ENCODE measurements at regions not wholly inside any gene's neighbourhood (a gene's known extent, or its start where the extent isn't known, plus 50 kb on each side); places are given as distances from the start of the nearest gene placed in this dataset.

DNA sequence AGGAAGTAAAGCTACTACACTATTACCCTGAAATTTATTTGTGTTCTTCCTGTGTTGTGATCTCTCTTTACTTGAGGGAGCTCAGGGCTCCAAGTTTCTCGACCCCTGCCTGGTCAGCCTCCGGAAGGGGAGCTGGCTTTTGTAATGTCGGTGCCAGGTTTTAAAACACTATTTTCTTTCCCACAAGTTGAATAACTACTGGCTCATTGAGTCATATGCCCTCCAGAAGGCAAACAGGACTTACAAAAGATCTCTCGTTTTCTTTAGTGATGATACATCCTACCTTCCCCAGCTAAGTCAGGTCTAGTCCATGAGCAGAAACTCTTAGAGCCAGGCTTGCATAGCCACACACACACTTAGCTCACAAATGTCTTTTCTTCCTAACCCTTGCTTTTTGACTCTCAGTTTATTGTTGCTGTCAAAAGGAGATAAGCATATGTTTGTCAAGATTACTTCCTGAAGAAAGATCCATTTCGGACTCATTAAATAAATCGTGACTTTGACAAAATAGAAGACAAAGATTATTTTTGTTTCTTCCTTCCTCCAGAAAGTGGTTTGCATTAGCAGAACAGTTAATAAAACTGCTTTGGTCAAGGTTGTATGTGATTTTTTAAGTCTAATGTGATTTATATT is 209.8 kb upstream of the FLRT2 start:
- no peaks in the 10 kb centered on the region for H4K20me1 ChIP-seq (ENCODE audit: insufficient read depth)
- no peak overlapping the region for H3K9ac ChIP-seq (ENCODE audit: low read length)
- TF ChIP-seq POLR2AphosphoS5 (IDR thresholded peaks at IDR 0.05), result no peak
- no peak for TF ChIP-seq EZH2 (IDR thresholded peaks at IDR 0.05; ENCODE audit: borderline replicate concordance, insufficient read depth, low read length, poor library complexity, severe bottlenecking)
- no peak for TF ChIP-seq CTCF (IDR thresholded peaks at IDR 0.05; ENCODE audit: poor library complexity, severe bottlenecking)
- TF ChIP-seq MXI1 (conservative IDR thresholded peaks at IDR 0.05; ENCODE audit: poor library complexity, severe bottlenecking), result no peak
- TF ChIP-seq TAF1 (IDR thresholded peaks at IDR 0.05; ENCODE audit: low read depth), result no peak
- TF ChIP-seq SMC3 (conservative IDR thresholded peaks at IDR 0.05; ENCODE audit: poor library complexity), result no peak
- TF ChIP-seq RAD21 (conservative IDR thresholded peaks at IDR 0.05), result no peak
- TF ChIP-seq, protein P1, sequence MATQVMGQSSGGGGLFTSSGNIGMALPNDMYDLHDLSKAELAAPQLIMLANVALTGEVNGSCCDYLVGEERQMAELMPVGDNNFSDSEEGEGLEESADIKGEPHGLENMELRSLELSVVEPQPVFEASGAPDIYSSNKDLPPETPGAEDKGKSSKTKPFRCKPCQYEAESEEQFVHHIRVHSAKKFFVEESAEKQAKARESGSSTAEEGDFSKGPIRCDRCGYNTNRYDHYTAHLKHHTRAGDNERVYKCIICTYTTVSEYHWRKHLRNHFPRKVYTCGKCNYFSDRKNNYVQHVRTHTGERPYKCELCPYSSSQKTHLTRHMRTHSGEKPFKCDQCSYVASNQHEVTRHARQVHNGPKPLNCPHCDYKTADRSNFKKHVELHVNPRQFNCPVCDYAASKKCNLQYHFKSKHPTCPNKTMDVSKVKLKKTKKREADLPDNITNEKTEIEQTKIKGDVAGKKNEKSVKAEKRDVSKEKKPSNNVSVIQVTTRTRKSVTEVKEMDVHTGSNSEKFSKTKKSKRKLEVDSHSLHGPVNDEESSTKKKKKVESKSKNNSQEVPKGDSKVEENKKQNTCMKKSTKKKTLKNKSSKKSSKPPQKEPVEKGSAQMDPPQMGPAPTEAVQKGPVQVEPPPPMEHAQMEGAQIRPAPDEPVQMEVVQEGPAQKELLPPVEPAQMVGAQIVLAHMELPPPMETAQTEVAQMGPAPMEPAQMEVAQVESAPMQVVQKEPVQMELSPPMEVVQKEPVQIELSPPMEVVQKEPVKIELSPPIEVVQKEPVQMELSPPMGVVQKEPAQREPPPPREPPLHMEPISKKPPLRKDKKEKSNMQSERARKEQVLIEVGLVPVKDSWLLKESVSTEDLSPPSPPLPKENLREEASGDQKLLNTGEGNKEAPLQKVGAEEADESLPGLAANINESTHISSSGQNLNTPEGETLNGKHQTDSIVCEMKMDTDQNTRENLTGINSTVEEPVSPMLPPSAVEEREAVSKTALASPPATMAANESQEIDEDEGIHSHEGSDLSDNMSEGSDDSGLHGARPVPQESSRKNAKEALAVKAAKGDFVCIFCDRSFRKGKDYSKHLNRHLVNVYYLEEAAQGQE (IDR thresholded peaks at IDR 0.05; ENCODE audit: borderline replicate concordance), result no peak
- no peak for TF ChIP-seq EP300 (conservative IDR thresholded peaks at IDR 0.05; ENCODE audit: poor library complexity, severe bottlenecking)
- no peaks in the 10 kb centered on the region for H3K36me3 ChIP-seq (ENCODE audit: insufficient read depth, low read length)
- H3K27ac ChIP-seq (ENCODE audit: low read length), result no peak overlapping the region
- H3K79me2 ChIP-seq (replicated peaks; ENCODE audit: insufficient read depth, low read length), result no peaks in the 10 kb centered on the region
- no peaks in the 10 kb centered on the region for H3K9me2 ChIP-seq (ENCODE audit: insufficient read depth, low read length)
- no peaks in the 10 kb centered on the region for H3F3A ChIP-seq (ENCODE audit: insufficient read depth, low read length, poor library complexity, severe bottlenecking)
- no peak overlapping the region for H3K4me2 ChIP-seq (ENCODE audit: low read length)
- H2AFZ ChIP-seq (ENCODE audit: low read depth, low read length), result no peak overlapping the region
- H3K9me3 ChIP-seq (ENCODE audit: low read length), result no peaks in the 10 kb centered on the region
- no peaks in the 10 kb centered on the region for H3K27me3 ChIP-seq (ENCODE audit: insufficient read depth, low read depth, low read length)
- H3K4me3 ChIP-seq (ENCODE audit: low read length), result no peak overlapping the region

- no peaks in the 10 kb centered on the region for H3K36me3 ChIP-seq (ENCODE audit: insufficient read depth, low read length)
- no peaks in the 10 kb centered on the region for H3K79me2 ChIP-seq (replicated peaks; ENCODE audit: insufficient read depth, low read length)
- no peak overlapping the region for H3K9ac ChIP-seq (ENCODE audit: low read length)
- H2AFZ ChIP-seq (ENCODE audit: low read depth, low read length), result no peak overlapping the region
- no peak overlapping the region for H3K4me2 ChIP-seq (ENCODE audit: low read length)
- H3K9me3 ChIP-seq (ENCODE audit: low read length), result no peaks in the 10 kb centered on the region
- TF ChIP-seq EP300 (conservative IDR thresholded peaks at IDR 0.05; ENCODE audit: poor library complexity, severe bottlenecking), result peak; percentile 37
- no peak for TF ChIP-seq POLR2AphosphoS5 (IDR thresholded peaks at IDR 0.05)
- peak; percentile 12 for TF ChIP-seq CTCF (IDR thresholded peaks at IDR 0.05; ENCODE audit: poor library complexity, severe bottlenecking)
- H3K27ac ChIP-seq (ENCODE audit: low read length), result no peak overlapping the region
- H3K4me3 ChIP-seq (ENCODE audit: low read length), result no peak overlapping the region
- H4K20me1 ChIP-seq (ENCODE audit: insufficient read depth), result no peaks in the 10 kb centered on the region
- no peaks in the 10 kb centered on the region for H3F3A ChIP-seq (ENCODE audit: insufficient read depth, low read length, poor library complexity, severe bottlenecking)
- no peaks in the 10 kb centered on the region for H3K9me2 ChIP-seq (ENCODE audit: insufficient read depth, low read length)
- H3K27me3 ChIP-seq (ENCODE audit: insufficient read depth, low read depth, low read length), result no peaks in the 10 kb centered on the region
Observed at GRCh38 chr14:85325134-85326017, 204.6 kb upstream of the FLRT2 start.
